ENCODE measurements at regions not wholly inside any gene's neighbourhood (a gene's known extent, or its start where the extent isn't known, plus 50 kb on each side); places are given as distances from the start of the nearest gene placed in this dataset.

- TF ChIP-seq GATA2 (IDR thresholded peaks at IDR 0.05; ENCODE audit: low read depth, low read length): no peak
- TF ChIP-seq GATA3 (IDR thresholded peaks at IDR 0.05; ENCODE audit: low read depth, low read length): no peak
Measured at GRCh38 chr7:95684505-95684904, 87.8 kb upstream of the DYNC1I1 start.
